CD4-positive, alpha-beta T cell treated with Interleukin-4 for 4 hours (primary cell): ENCODE measurements at regions not wholly inside any gene's neighbourhood (a gene's known extent, or its start where the extent isn't known, plus 50 kb on each side); places are given as distances from the start of the nearest gene placed in this dataset.

Source experiments
- DNase-seq: peaks from one replicate; pipeline ENCODE4 v3.0.0-alpha.2; 2020

DNA sequence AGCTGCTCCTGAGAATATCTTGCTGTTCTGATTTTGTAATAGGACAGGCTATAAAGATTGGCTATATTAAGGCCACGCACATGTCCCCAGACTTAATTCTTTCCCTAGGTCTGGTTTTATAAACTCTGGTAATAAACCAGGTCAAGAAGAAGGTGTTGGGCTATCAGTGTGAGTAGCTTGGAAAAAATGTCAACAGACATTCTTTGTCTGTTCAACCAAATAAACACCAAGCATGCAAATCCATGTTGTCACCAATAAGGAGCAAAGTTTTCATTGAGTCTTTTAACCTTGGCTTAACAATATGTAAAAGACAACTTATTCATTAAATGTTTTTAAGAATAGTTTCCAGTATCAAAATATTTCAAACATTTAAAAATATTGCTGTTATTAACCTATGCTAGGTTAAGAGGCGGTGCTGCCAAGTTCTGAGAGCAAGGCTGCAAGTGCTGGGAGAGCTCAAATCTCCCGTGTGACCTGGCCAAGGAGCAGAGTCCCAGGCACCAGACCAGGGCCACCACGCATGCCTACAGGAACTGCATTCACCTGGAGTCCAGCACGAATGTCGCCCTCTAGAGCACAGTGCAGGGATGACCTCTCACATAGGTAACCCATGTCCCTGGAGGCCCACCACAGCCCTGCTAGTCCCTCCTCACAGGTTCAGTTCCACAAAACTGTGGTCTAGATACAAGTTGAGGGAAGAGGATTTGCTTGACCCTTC, 120.5 kb upstream of the POU3F3 start:
- DNase-seq: no peak

DNA sequence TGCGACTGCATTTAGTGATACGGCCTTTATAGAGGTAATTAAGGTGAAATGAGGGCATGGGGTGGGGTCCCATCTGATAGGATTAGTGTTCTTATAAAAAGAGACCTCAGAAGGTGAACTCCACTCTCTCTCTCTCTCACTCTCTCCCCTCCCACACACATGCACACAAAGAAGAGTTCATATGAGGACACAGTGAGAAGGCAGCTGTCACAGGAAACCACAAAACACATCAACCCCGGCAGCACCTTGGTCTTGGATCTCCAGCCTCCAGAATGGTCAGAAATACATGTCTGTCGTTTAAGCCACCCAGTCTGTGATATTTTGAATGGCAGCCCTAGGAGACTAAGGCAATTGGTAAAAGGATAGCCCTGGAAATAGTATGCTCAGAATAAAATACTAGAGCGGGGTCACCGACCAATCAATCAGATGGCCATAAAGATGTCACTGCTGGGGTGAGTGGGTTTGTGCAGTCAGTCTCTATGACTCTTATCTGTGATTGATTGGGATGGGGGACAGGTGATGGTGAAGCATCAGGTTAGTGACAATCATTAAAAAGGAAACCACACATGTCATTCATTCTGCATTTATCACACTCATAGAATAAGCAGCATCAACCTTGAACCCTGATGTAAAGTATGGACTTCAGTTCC, 118.9 kb upstream of the POU3F3 start:
- no peak for DNase-seq

- no peak for DNase-seq
Observed at GRCh38 chr2:104736026-104736425, 117.9 kb upstream of the POU3F3 start.

DNA sequence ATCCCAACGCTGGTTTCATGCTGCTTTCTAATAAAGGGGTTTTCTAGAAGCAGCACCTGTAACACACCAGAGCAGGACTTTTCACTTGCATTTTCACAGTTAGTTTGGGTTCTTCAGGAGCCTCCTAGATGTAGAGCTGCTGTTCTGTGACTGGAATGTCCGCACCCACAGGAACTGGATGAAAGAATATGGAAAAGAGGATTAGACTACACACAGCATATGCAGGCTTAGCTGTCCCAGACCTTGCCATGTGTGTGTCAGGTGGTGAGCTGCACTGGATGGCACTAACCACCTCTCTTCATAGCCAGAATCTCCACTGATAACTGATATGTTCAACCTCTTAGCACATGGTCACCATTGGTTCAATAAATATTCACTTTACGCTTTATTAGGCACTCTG, 112.1 kb upstream of the POU3F3 start:
- no peak for DNase-seq

DNA sequence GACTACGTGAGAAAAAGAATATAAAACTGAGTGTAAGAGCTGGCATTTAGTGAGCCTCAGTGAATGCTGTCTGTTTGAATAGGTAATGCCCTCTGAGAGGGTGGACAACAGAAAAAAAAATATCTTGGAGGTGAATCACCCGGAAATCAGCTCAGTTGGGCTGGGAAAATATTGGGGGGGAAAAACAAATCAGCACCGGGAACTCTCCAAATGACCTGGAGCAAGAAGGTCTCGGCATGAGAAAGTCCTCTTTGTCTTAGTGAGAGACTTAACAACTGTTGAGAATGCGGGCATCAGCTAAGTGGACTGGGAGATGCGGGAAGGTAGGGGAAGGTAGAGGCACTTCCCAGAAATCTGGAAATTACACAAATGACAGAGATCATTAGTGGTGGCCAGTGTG, 109.4 kb upstream of the POU3F3 start:
- DNase-seq: no peak

DNA sequence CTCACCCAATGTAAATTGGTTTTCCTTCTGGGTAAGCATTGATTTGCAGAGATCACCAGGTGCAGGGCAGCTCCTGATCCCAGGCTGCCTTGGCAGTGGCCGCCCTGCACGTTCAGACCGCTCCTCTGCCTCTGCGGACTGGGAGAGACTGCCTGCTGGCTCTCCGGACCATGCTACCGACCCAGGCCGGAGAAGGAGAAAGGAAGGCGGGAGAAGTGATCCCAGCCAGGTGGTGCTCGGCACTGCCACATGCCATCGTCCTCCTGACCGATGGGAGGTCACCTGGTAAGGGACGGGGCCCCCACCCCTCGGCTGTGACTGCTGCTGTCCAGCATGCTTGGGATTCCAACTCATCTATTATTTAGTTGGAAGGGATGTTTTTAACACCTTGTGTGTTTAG, 108.1 kb upstream of the POU3F3 start:
- no peak for DNase-seq

DNA sequence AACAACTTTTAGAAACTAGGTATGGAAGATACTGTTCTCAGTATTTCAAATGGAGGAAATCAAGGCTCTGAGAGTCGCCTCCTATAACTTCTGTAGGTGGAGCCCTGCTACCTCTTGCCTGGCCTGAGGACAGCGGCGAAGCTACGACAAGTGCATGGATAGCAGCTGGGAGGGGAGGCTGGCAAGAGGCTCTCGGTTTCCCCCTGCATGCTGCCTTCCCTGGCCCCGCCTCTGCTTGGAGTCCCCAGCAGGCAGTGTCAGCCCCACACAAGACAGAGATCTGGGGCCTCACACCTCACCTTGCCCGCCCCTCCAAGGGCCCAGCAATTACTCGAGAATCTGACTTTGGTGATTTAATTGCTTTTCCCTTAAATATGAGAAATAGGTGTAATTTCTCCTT, 107.6 kb upstream of the POU3F3 start:
- DNase-seq: no peak

DNA sequence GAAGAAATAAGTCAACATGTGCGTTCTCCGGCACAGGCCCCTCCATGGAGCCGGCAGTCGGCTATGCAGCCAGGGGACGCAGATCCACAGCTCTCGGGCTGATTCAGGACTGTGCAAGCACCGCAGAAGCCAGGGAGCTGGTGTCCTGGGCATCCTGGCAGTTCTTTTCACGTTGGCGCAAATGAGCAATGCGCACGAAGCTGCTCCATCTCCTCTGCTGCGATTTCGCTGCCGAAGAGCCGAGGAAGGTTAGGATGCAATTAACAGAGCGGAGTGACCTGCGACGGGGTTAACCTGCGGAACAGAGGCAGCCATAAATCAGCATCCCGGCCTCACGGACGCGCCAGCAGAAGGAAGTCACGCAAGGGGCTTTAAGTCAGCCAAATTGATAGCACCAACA, 107.1 kb upstream of the POU3F3 start:
- DNase-seq: no peak

DNA sequence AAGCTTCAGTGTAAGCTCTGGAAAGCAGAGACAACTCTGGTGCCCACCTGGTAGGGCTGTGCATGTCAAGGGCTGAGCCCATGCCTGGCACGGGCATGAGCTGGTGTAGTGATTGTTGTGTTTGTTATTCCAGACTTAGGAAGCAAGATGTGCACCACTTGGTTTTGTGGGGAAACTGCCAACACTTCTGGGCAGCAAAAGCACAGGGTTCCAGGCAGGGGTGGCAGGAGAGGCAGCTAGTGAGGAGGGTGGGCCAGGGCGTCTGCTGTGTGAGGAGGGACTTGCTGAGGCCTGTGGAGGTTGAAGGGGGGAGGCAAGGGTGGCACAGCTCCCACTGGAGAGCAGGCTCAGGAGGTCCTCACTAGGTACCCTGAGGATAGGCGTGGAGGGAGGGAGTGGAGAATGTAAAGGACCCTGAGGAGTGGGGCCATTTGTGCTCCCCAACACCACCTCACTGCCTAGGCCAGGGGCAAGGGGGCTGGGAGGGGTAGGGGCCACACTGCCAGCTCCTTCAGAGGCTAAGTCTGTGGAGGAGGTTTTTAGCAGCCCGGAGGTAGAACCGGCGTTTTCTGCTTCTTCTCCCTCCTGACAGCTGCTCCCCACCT, 104.0 kb upstream of the POU3F3 start:
- DNase-seq: no peak

DNA sequence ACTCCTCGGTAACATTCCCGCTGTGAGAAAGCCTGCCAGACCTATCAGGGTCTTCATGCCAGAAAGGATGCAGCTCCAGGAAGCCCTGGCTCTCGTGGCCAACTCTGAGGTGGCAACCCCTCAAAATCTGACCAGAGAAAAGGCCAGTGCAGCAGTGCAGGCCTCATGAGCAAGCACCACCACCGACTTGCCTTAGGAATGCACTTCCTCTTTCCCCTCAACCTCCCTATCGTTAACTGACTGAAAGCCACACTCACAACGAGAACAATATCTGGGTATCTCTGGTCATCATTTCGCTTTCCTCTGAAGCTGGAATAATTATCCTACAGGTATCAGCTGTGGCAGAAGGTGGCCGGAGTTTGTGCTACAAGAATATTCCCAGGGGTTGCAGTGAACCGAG, 101.4 kb upstream of the POU3F3 start:
- no peak for DNase-seq

- no peak for DNase-seq
Observed at GRCh38 chr2:104755026-104755878, 98.7 kb upstream of the POU3F3 start.

- no peak for DNase-seq
Observed at GRCh38 chr2:104756118-104756517, 97.8 kb upstream of the POU3F3 start.

DNA sequence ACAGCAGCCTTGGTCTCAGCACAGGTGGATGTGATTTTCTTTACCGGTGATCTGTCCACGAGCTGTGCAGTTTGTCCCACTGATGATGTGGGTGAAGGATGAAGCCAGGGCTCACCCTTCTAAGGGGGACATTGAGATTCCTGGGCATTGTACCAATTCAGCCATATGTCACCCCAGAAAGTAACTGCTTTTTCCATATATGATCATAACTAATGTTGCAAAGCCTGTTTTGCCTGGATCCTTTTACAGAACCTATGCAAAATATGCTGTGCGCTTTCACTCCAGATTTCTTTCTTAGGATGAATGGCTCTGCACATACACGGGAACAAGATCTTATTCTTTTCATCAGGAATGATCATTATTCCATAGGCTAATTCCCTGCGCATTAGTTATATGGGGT, 96.9 kb upstream of the POU3F3 start:
- DNase-seq: no peak

- no peak for DNase-seq
Observed at GRCh38 chr2:104758199-104758620, 95.7 kb upstream of the POU3F3 start.

DNA sequence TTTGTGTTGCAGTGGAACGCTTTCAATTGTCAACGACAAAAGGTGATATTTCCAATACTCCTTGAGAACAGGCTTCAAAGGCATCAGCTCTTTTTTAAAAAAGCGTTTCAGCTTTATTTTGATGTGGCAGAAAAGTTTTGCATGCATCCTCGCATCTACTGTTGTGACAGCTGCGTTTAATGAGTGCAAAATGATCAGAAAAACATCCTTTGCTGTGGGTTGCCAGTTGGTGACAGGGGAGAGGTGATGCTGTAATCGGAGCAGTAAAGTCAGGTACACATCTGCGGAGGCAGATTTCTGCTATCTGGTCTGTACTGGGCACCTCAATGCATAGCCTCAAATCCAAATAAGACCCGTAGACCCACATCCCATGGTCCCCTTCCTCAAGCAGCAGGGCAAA, 91.9 kb upstream of the POU3F3 start:
- DNase-seq: no peak

GRCh38 chr2:104766683-104767082, 87.2 kb upstream of the POU3F3 start:
- DNase-seq: no peak

GRCh38 chr2:104768694-104769093, 85.2 kb upstream of the POU3F3 start:
- DNase-seq: no peak

DNA sequence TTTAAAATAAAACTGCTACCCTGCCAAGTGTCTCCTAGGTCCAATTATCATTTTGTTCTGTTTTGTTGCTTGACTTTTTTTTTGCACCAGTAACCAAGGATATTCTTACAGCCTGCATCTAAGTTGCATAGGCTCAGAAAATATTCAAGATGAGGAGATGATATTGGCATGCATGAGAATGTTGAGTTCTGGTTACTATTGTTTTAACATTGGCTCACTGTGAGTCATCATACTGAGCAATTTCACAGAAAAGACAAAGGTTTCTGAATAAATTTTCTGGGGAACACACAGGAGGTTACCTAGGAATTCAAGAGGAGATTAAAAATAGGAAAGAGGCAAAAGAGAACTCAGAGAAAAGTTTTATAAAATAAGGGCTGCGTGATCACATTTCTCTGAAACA, 84.8 kb upstream of the POU3F3 start:
- DNase-seq: no peak

DNA sequence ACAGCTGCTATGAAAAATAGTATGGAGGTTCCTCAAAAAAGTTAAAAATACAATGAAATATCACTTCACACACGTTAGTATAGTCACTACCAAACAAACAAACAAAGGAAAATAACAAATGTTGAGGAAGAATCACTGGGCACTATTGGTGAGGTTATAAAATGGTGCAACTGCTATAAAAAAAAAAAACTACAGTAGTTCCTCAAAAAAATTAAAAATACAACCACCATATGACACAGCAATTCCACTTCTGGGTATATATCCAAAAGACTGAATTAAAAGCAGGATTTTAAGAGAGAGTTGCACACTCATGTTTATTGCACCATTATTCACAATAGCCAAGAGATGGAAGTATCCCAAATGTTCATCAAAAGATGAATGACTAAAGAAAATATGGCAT, 80.9 kb upstream of the POU3F3 start:
- no peak for DNase-seq

GRCh38 chr2:104774631-104775030, 79.3 kb upstream of the POU3F3 start:
- DNase-seq: no peak

DNA sequence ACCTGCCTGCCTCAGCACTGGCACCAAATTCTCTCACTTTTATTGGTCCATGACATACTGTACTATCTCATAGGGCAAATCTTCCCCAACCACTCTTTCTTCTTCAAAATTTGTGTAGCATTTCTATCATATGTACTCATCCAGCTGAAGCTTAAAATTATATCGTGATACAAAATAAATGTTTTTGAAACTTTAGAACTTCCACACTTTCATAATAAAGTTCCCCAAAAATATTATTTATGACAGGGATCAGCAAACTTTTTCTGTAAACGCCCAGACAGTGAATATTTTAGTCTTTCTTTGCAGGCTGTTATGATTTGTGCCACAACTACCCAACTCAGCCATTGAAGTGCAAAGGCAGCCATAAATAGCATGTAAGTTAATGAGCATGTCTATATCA, 76.2 kb upstream of the POU3F3 start:
- DNase-seq: no peak

DNA sequence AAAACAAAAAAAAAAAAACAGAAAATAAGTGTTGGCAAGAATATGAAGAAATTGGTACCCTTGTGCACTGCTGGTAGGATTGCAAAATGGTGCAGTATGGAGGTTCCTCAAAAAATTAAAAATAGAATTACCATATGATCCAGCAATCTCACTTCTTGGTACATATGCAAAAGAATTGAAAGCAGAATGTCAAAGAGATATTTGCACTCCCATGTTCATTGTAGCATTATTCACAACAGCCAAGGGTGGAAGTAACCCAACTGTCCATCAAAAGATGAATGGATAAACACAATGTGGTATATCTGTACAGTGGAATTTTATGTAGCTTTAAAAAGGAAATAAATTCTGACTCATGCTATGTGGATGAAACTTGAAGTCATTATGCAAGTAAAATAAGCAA, 72.8 kb upstream of the POU3F3 start:
- DNase-seq: no peak

- no peak for DNase-seq
Observed at GRCh38 chr2:104784264-104784663, 69.7 kb upstream of the POU3F3 start.

DNA sequence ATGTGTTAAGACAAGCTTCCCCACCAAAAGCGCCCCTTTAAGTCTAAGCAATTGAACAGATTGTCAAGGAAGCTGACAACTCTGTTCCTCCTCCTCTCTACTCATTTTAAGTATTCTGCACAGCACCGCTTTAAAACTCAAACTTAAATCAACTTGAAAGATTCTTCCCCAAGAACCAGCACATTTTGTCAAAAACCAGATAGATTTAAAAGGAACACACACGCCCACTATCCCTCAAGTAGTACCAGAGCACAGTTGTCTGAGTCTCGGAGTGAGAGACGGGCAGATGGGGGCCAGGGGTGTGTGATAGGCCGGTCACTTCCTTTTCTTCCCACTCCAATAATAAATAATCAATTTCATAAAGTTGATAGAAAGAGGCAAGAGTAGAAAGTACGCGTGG, 67.7 kb upstream of the POU3F3 start:
- DNase-seq: no peak
